HCEC 1CT (cell line): ENCODE measurements at regions not wholly inside any gene's neighbourhood (a gene's known extent, or its start where the extent isn't known, plus 50 kb on each side); places are given as distances from the start of the nearest gene placed in this dataset.
"Not testable (repeated sequence)": the region's sequence is repeated elsewhere in the genome, so short reads cannot be mapped to it uniquely, and the experiment has no call there.

Experiments
- DNase-seq: peaks from one replicate; pipeline ENCODE4 v3.0.0-alpha.2; 2017

DNA sequence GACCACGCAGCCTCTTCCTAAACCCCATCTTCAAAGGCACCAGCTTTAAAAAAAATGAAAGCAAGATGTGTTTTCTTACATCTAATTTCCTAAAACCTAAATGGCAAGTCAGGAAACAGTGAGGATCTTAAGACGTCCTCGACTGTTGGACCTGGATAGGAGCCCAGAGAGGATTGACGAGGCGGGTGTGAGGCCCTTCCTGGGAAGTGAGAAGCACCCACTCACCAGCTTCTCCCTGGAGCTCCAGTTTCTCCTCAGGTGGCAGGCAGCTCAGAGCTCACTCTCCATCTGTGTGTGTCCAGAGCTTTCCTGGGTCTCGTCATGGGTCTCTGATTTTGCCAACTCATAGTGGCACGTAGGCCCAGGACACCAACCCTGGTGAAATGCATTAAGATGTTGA is 614.0 kb upstream of the AUTS2 start:
- DNase-seq: no peak

DNA sequence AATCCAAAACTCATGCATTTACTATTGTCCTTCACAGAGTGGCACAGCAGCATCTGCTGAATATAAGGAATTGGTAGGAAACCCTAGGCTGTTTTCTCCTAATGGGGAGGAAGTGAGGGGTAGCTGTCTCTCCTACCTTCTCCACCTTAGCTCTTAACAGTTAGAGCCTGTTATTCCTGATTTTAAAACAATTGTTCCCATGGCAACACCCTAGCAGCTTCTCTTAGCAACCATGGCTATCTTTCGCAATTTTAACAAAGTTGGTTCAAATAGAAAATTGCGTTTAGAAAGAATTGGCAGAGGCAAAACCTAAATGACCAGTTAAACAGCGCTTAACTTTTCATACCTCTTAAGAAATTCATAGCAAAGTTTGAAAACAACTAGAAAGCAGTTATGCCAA is 603.4 kb upstream of the AUTS2 start:
- DNase-seq: no peak

DNA sequence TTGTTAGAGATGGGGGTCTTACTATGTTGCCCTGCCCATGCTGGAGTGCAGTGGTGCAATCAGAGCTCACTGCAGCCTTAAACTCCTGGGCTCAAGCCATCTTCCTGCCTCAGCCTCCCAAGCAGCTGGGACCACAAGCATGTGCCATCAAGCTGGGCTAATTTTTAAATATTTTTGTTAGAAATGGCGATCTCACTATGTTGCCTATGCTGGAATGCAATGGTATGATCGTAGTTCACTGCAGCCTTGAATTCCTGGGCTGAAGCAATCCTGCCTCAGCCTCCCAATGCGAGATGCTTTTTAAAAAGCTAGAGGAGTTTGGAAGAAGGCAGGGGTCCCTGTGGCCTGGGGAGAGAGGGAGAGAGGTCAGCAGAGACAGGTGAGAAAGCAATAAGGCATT is 600.1 kb upstream of the AUTS2 start:
- no peak for DNase-seq

DNA sequence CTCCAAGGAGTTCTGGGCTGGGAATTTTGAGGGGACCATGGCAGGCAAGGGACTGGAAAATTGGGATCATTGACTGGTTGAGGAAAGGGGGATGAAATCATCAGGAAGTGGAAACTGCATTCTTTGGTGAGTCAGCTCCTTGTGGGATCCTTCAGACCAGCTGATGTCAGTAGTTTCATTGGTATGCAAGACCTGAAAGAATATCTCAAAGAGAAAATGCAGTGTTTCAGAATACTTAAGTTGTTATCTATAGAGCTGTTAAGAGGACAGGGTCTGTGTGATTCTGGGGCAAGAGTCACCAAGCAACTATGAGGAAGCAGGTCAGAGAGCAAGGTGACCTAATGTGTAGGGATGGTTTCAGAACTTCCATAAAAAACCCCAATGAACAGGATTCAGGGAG is 595.9 kb upstream of the AUTS2 start:
- no peak for DNase-seq

DNA sequence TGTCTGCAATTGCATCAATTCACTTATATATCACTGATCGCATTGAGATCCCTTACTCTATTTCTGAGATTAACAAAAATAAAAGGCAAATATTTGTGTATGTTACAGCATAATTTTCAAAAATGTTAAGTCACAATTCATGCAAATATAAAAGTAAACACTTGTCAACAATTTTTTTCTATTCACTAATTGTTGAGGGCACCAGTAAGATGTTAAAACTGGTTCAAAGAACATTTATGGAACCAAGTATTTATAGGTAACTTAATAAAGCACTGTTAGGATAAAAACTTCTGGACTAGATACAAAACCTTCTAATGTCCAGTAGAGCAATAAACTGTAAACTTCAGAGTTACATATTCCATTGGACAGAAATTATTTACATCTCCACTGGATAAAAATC is 586.1 kb upstream of the AUTS2 start:
- no peak for DNase-seq

DNA sequence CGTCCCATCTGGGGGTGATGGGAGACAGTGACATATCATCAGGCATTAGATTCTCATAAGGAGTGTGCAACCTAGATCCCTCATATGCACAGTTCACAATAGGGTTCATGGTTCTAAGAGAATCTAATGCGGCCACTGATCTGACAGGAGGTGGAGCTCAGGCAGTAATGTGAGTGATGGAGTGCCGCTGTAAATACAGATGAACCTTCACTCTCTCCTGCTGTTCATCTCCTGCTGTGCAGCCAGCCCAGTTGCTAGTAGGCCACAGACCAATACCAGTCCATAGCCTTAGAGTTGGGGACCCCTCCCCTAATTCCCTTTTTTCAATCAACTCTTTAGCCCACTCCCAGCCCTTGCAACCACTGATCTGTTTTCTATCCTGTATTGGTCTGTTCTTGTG is 581.1 kb upstream of the AUTS2 start:
- no peak for DNase-seq

DNA sequence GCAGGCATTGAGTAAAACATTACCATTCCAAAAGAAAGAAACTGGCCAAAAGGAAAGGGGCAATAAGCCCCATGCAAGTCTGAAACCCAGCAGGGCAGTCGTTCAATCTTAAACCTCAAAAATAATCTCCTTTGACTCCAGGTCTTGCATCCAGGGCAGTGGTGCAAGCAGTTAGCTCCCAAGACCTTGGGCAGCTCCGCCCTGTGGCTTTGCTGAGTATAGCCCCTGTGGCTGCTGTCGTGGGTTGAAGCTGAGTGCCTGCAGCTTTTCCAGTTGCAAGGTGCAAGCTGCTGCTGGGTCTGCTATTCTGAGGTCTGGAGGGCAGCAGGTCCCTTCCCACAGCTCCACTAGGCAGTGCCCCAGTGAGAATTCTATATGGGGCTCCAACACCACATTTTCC is 580.1 kb upstream of the AUTS2 start:
- no peak for DNase-seq

DNA sequence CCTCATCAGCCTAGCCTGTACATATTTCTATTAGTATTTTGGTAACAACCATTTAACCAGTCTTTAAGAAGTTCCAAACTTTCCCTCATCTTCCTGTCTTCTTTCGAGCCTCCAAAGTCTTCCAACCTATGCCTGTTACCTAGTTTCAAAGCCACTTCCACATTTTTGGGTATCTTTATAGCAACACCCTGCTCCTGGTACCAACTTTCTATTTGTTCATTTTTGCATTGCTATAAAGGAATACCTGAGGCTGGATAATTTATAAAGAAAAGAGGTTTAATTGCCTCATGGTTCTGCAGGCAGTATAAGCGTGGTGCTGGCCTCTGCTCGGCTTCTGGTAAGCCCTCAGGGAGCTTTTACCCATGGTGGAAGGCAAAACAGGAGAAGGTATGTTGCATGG is 578.8 kb upstream of the AUTS2 start:
- DNase-seq: no peak

DNA sequence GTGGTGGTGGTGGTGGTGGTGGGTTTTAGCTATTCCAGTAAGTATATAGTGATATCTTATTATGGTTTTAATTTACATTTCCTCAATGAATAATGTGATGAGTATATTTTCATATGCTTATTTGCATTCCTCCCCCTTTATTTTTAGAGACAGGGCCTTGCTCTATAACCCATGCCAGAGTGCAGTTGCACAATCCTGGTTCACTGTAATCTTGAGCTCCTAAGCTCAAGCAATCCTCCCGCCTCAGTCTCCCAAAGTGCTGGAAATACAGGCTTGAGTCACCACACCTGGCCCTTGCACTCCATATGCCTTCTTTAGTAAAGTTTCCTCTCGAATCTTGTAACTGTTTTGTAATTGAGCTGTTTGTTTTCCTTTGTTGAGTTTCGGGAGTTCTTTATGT is 577.7 kb upstream of the AUTS2 start:
- DNase-seq: no peak

DNA sequence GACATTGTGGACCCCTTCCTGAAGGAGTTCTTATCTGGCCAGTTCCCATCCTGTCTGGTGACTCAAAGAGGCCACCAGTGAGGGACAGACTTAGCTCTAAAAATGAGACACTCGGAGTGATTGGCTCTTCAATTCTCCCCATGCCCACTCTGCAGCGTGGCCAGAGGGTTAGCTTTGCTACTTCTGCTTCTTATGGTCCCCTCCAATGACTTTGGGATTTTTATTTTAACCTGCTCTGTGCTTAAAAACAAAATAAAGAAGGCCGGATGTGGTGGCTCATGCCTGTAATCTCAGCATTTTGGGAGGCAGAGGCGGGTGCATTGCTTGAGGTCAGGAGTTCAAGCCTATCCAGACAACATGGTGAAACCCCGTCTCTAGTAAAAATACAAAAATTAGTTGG is 573.0 kb upstream of the AUTS2 start:
- no peak for DNase-seq

DNA sequence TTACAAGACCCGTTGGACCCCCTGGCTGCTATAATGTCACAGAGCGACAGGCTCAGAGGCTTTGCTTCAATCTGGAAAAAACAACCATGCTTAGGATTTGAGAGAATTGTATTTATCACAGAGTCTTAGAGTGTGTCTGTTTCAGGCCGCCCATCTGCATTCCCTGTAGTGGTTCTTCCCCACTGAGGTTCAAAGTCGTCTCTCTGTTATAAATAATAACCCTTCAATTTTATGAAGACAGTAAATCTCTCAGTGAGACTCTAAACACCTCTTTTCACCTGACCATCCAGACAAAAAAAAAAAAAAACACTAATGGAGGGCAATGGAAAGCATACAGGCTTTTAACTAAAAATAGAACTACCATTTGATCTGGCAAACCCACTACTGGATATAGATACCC is 565.4 kb upstream of the AUTS2 start:
- no peak for DNase-seq

DNA sequence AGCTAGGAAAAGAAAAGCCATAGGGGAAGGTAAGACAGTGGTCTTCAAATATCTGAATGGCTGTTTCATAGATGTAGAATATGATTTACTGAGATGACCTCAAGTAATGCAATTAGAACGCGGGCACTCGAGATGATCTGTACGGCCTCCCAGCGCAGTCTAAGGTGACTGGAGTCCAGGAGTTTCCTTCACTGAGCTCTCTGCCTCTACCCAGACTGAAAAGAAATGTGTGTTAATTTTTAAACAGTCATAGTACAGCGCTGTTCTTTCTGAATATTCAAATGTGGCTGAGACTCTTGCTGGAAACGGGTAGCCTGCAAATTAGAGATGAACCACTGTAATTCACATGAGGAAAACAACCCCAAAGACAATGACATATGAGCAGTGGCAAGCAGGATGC is 562.4 kb upstream of the AUTS2 start:
- no peak for DNase-seq

DNA sequence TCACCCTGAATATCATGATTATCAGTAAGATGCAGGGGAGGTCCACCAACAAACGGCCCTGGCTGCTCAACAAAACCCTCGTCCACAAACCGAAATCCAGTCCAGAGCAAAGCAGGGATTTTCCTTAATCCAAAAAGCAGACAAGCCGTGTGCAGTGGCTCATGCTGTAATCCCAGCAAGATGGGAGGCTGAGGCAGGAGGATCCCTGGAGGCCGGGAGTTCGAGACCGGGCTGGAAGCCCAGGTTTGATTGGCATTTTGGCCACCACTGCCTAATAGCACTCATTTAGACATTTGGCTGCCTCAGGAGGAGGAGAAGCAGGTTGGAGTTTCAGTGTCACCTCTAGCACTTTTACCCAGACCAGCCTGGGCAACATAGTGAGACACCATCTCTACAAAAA is 562.0 kb upstream of the AUTS2 start:
- no peak for DNase-seq

DNA sequence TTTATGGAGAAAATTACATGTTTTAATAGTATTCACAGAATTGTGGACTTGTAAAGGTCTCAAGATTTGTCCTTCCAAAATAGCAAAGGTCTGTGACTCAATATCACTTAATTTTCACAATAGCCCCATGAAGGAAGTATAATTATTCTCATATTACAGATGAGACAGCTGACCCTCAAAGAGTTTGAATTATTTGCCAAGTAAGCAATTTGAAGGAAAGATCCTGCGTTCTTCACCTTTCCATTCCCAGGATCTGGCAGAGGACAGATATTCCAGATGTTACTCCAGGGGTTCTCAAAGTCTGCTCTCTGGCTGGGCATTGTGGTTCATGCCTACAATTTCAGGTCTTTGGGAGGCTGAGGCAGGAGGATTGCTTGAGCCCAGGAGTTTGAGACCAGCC is 559.4 kb upstream of the AUTS2 start:
- DNase-seq: no peak

DNA sequence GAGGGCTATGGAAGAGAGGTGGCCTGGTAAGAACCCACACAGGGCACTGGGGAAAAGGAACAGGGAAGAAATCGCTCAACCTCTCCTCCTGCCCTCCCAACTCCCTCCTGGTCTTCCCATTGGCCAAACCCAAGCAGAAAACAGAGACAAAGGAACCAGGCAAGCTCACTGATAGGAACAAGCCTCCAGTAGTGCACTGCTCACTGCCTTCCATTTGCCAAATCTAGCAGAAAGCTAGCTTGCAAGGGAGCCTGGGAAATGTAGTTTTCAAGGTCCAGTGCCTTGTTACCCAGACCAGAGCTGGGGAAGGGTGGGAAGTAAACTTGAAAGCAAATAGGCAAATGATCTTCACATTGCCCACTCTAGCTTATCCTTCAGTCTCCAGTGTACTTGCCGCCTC is 556.1 kb upstream of the AUTS2 start:
- DNase-seq: no peak

DNA sequence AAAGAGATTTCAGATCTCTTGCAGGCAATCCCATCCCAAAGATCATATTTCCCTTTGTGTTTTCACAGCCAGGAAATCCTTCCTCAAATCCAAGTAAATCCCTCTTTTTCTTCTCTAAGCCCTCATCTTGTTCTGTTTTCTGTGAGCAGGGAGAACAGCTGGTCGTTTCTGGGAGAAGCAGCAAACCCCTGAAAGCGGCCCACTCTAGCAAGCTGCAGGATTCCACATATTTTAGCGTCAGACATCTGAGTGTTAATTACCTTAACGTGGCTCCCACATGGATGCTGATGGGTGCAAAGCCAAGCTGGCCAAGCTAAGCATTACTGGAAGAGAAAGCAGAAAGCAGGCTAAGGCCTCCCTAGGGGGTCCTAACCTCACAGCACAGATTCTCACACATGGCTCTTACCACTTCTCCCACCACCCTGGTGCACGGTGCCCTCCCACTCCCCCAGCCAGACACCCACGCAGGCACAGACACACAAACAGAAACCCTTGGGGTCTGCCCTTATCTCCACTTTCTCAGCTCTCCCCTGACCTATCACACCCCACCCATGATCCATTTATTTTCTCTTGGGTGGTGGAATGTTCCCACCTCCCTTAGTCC is 551.0 kb upstream of the AUTS2 start:
- no peak for DNase-seq

DNA sequence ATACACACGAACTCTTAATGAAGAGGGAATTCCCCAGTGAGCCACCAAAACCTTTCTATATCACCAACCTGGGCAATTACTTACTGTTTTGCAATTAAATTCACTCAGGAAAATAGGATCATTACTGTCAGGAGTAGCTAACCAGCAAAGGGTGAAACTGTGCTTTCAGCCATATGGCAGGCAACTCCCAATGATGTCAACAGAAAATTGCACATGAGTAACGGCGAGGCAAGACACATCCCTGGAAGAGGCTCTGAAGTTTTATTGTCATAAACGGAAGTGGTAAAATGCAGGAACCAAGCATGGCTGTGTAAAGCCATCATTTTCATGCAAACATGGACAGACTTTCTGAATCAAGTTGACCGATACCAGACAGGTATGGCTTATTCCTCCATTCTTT is 548.9 kb upstream of the AUTS2 start:
- DNase-seq: no peak

DNA sequence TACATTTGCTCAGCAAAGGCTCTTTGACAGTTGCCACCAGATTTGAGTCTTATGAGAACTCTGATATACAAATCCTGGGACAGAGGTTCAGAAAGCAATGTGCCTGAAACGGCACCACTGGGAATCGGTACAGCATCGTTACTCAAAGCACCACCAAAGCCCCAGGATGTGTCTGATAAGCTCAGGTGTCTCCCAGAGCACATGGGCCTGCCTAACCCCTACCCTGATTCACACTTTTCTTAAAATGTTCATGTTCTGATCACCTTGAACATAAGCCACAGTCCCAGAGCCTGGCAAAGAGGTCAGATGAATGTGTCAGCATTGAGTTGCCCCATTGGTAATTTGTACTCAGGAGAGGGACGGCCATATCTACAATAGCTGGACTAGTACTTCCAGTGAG is 545.8 kb upstream of the AUTS2 start:
- no peak for DNase-seq

DNA sequence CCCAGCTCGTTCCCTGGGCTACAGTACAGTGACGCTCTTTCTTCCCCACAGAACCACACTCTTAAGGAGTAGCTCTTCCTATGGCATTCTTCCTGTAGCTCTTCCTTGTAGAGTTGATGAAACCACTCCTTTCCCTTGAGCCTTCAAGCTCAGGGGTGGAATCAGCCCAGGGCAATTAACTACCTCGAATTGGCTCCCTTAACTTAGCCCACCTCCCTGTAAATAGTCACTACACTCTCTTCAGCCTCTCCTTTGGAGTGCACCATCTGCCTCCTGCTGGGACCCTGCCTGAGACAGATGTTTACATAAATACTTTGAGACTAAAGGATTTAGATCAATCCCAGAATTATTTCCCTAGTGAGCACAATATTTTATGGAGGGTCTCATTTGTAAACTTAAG is 537.8 kb upstream of the AUTS2 start:
- no peak for DNase-seq

DNA sequence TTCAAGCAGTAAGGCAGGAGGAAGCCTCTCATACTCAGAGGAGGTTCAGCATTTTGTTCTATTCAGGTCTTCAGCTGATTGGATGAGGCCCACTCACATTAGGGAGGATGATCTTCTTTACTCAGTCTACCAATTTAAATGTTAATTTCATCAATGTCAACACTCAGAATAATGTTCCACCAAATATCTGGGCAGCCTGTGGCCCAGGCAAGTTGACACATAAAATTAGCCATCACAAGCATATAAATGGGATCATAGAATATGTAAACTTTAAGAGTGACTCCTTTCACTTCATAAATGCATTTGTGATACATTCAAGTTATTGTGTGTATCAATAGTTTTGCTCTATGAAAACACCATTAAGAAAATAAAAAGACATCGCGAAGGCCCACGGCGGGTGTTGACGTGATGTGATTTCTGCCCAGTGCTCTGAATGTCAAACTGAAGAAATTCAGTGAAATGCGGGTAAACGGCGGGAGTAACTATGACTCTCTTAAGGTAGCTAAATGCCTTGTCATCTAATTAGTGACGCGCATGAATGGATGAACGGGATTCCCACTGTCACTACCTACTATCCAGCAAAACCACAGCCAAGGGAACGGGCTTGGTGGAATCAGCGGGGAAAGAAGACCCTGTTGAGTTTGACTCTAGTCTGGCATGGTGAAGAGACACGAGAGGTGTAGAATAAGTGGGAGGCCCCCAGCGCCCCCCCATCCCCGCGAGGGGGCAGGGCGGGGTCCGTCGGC is 536.1 kb upstream of the AUTS2 start:
- no peak for DNase-seq

DNA sequence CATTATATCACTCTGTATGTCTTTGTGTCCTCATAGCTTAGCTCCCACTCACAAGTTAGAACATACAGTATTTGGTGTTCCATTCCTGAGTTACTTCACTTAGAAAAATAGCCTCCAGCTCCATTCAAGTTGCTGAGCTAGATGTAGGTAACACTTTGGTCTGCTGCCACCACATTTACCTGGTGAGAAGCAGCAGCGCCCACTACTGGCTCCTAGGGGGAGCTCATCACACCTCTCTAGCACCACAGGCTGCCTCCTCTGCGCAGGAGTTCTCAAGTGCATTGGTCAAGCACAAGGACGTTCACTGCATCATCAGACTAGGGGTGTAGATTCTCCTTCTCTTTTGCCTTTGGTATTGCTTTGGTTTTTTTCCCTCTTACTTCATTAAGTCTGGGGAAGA is 530.9 kb upstream of the AUTS2 start:
- no peak for DNase-seq

DNA sequence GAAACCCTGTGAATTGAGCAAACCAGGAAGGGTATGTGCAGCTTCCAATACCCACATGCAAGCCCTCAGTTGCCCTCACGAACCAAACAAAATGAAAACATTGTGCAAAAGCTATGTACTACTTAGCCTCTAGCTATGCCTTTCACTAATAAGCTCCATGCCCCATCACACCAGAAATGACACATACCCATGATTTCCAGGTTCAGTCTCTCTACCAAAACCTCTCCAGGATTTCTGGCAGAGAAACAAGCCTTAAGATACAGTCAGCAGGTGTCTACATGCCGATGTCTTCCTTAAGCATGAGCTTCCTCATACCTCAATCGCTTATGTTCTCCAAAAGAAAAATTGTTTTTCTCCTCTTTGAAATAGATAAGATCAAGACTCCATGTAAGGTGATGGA is 527.8 kb upstream of the AUTS2 start:
- DNase-seq: no peak

DNA sequence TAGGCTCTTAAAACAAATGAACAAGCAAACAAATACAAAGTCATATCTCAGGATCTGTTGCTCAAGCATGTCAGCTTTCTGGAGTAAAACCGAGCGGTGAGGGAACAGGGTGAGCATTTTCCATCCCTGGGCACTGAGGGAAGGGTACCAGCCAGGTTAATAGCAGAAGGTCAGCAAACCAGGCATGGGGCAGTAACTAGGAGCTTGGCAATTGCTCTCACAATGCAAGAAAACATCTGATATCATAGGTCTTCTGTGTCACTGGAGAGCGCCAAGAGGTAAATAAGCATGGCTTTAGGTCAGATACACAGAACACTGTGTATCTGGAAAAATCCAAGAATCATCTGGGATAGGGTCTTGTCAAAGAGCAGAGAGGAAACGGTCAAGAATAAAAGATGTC is 521.7 kb upstream of the AUTS2 start:
- DNase-seq: no peak

DNA sequence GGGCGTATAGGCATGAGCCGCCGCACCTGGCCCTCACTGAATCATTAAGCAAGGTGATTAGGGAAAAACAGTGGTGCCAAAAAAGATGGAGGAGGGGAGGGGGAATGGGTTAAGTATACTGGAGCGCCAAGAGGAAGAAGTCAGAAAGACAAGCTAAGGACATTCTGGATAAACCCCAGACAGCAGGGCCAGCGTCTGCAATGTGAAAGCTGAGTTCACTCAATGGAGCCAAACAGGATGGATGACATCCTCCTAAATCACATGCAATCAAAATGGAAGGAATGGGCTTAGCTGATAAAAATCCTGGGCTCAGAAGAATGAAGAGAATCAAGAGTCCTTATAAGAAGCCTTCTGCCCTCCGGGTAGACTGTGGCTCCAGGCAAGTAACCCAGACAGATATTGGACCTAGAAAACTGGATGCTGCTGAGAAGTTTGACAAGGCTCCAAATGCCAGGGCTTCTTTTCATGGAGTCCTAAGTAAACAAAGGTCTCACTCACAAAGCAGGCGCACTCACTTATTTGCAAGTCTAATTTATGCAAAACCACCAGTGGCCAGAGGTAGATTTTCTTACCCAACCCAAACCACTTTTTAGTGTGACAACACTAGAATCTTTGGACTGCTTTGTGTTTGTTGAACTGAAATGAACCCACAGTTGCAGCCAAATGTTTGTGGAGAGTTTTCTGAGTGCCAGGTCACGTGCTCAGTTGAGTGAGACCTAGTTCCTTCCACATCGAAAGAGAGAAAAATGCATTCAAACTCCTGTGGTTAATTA is 519.1 kb upstream of the AUTS2 start:
- no peak for DNase-seq

DNA sequence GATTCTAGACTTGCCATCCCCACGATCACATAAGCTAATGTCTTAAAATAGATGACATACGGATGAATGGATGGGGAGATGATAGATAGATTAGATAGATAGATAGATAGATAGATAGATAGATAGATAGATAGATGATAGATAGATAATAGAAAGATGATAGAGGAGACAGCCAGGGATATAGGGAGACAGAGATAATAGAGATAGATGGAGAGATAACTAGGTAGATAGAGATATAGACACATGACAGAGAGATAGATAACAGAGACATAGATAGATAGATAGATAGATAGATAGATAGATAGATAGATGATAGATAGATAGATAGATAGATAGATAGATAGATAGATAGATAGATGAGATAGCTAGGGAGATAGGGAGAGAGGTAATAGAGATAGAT is 511.0 kb upstream of the AUTS2 start:
- not testable (repeated sequence) for DNase-seq
